Glutamatergic neuron (in vitro differentiated cells): ENCODE measurements at regions not wholly inside any gene's neighbourhood (a gene's known extent, or its start where the extent isn't known, plus 50 kb on each side); places are given as distances from the start of the nearest gene placed in this dataset.

Source experiments
- DNase-seq: peaks from one replicate; pipeline ENCODE4 v3.0.0; 2022
- H3K27ac Mint-ChIP-seq: one replicate; pipeline ENCODE4 v1.8.0; 2020; ENCODE audit warnings: mild to moderate bottlenecking, mixed read lengths, inconsistent platforms; ENCODE audit not compliant: unreplicated experiment
- H3K27me3 Mint-ChIP-seq: one replicate; pipeline ENCODE4 v1.8.0; 2020; ENCODE audit warnings: mild to moderate bottlenecking, moderate library complexity, mixed read lengths, inconsistent platforms; ENCODE audit not compliant: unreplicated experiment
- H3K36me3 Mint-ChIP-seq: one replicate; pipeline ENCODE4 v1.8.0; 2020; ENCODE audit warnings: mild to moderate bottlenecking, mixed read lengths, inconsistent platforms; ENCODE audit not compliant: unreplicated experiment
- H3K4me1 Mint-ChIP-seq: one replicate; pipeline ENCODE4 v1.8.0; 2020; ENCODE audit warnings: mild to moderate bottlenecking, low read depth, mixed read lengths, inconsistent platforms; ENCODE audit not compliant: unreplicated experiment
- H3K4me3 Mint-ChIP-seq: one replicate; pipeline ENCODE4 v1.8.0; 2020; ENCODE audit warnings: mild to moderate bottlenecking, mixed read lengths, inconsistent platforms; ENCODE audit not compliant: unreplicated experiment
- H3K9me3 Mint-ChIP-seq: one replicate; pipeline ENCODE4 v1.8.0; 2020; ENCODE audit warnings: mild to moderate bottlenecking, moderate library complexity, mixed read lengths, inconsistent platforms; ENCODE audit not compliant: unreplicated experiment
- CTCF ChIP-seq: fragments of 200-600 bp; sonication (generic); IDR thresholded peaks from one replicate; pipeline ENCODE4 v1.5.0; 2021; ENCODE audit not compliant: partially characterized antibody, unreplicated experiment

GRCh38 chr7:114822131-114822530 lies 99.8 kb upstream of the MDFIC start:
- no peak for DNase-seq
- H3K9me3 Mint-ChIP-seq, result no peaks in the 10 kb centered on the region

GRCh38 chr7:114822844-114823243 lies 99.0 kb upstream of the MDFIC start:
- Mint-ChIP-seq H3K27ac (no peak overlapping the region), H3K4me1 (no peaks in the 10 kb centered on the region), H3K9me3 (no peaks in the 10 kb centered on the region), H3K36me3 (no peaks in the 10 kb centered on the region), H3K27me3 (peaks cover 2% of the 10 kb centered on the region), H3K4me3 (no peak overlapping the region)
- DNase-seq, result no peak
- TF ChIP-seq CTCF, result no peak

More at GRCh38 chr7:114822131-114822530, 99.8 kb upstream of the MDFIC start:
- no peak for TF ChIP-seq CTCF
- Mint-ChIP-seq H3K36me3 (no peaks in the 10 kb centered on the region), H3K27me3 (peaks cover 2% of the 10 kb centered on the region), H3K4me1 (no peaks in the 10 kb centered on the region), H3K27ac (no peak overlapping the region), H3K4me3 (no peak overlapping the region)

- no peaks in the 10 kb centered on the region for H3K4me1 Mint-ChIP-seq
- no peaks in the 10 kb centered on the region for H3K9me3 Mint-ChIP-seq
- no peaks in the 10 kb centered on the region for H3K36me3 Mint-ChIP-seq
- no peak overlapping the region for H3K4me3 Mint-ChIP-seq
- peaks cover 2% of the 10 kb centered on the region for H3K27me3 Mint-ChIP-seq
- no peak overlapping the region for H3K27ac Mint-ChIP-seq
- no peak for DNase-seq
- TF ChIP-seq CTCF, result no peak
These were observed 98.6 kb upstream of the MDFIC start for GRCh38 chr7:114823290-114823689.

GRCh38 chr7:114825423-114825951 lies 96.4 kb upstream of the MDFIC start:
- DNase-seq, result no peak
- no peaks in the 10 kb centered on the region for H3K9me3 Mint-ChIP-seq
- H3K27ac Mint-ChIP-seq, result no peak overlapping the region
- no peaks in the 10 kb centered on the region for H3K27me3 Mint-ChIP-seq
- no peak for TF ChIP-seq CTCF
- no peak overlapping the region for H3K4me3 Mint-ChIP-seq
- no peaks in the 10 kb centered on the region for H3K4me1 Mint-ChIP-seq
- H3K36me3 Mint-ChIP-seq, result no peaks in the 10 kb centered on the region

- DNase-seq, result no peak
- H3K36me3 Mint-ChIP-seq, result no peaks in the 10 kb centered on the region
- H3K9me3 Mint-ChIP-seq, result no peaks in the 10 kb centered on the region
- no peak overlapping the region for H3K4me3 Mint-ChIP-seq
- no peak for TF ChIP-seq CTCF
- H3K27me3 Mint-ChIP-seq, result no peaks in the 10 kb centered on the region
- H3K27ac Mint-ChIP-seq, result no peak overlapping the region
- H3K4me1 Mint-ChIP-seq, result peaks cover 5% of the 10 kb centered on the region
These were observed 90.9 kb upstream of the MDFIC start for GRCh38 chr7:114830952-114831351.
